ENCODE measurements at regions not wholly inside any gene's neighbourhood (a gene's known extent, or its start where the extent isn't known, plus 50 kb on each side); places are given as distances from the start of the nearest gene placed in this dataset.
"Not testable (repeated sequence)": the region's sequence is repeated elsewhere in the genome, so short reads cannot be mapped to it uniquely, and the experiment has no call there.

DNA sequence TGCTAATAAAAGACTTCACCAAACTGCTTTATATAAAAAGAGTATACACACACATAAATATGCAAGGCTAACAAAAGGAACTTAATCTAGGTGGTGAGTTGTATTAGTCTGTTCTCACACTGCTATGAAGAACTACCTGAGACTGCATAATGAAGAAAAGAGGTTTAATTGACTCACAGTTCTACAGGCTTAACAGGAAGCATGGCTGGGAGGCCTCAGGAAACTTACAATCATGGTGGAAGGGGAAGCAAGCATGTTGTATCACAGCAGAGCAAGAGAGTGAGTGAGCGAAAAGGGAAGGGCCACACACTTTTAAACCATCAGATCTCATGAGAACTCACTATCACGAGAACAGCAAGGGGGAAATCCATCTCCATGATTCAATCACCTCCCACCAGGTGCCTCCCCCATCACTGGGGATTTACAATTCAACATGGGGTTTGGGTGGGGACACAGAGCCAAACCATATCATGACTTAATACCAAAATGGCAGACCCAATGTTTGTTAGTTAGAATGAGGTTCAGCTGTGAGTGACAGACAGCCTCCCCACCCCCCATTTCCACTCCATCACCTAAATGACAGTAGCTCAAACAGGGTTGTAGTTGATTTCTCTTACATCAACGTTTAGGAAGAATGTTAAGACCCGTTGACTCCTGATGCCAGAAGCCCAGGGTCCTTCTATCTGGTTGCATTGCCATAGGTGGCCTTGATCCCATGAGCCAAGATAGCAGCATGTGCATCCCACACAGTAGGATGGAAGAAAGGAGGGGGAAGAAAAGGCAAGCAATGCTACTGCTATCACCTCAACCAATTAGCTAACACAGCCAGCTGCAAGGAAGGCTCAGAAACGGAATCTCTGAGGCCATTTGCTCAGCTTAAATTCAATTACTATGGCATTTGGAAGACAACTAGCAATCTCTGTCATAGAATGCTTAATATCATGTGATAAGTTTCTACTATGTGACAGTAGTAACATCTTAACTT is 77.0 kb downstream of the CCDC71L start:
- DNase-seq (ENCODE audit: low read depth in 2 of 2, low spot score in 1 of 2), result no peak

DNA sequence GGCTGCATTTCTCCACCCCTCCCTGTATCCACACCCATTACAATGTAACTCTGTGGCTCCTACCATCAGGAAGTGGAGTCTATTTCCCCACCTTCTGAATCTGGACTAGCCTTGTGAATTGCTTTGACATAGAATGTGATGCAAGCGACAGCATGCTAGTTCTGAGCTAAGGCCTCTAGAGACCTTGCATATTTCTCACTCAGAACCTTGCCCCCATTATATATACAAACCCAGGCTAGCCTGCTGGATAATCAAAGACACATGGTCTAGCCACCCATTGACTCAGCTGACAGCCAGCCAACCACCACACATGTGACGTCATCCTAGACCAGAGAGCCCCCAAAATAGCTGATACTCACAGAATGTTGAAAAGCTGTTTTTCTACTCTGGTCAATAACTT is 77.9 kb downstream of the CCDC71L start:
- no peak for DNase-seq (ENCODE audit: low read depth in 2 of 2, low spot score in 1 of 2)

GRCh38 chr7:106582365-106582764 is 78.6 kb downstream of the CCDC71L start:
- no peak for DNase-seq (ENCODE audit: low read depth in 2 of 2, low spot score in 1 of 2)

DNA sequence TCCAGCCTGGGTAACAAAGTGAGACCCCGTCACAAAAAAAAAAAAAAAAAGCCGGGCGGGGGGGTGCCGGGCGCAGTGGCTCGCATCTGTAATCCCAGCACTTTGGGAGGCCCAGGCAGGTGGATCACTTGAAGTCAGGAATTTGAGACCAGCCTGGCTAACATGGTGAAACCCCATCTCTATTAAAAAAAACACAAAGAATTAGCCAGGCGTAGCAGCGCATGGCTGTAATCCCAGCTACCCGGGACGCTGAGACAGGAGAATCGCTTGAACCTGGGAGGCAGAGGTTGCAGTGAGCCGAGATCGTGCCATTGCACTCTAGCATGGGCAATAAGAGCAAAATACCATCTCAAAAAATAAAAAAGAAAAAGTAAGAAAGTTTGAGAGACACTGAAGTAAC is 81.9 kb downstream of the CCDC71L start:
- DNase-seq (ENCODE audit: low read depth in 2 of 2, low spot score in 1 of 2), result not testable (repeated sequence)

GRCh38 chr7:106575138-106575823 is 85.7 kb downstream of the CCDC71L start:
- no peak for DNase-seq (ENCODE audit: low read depth in 2 of 2, low spot score in 1 of 2)

GRCh38 chr7:106573738-106574137 is 87.2 kb downstream of the CCDC71L start:
- DNase-seq (ENCODE audit: low read depth in 2 of 2, low spot score in 1 of 2), result no peak

DNA sequence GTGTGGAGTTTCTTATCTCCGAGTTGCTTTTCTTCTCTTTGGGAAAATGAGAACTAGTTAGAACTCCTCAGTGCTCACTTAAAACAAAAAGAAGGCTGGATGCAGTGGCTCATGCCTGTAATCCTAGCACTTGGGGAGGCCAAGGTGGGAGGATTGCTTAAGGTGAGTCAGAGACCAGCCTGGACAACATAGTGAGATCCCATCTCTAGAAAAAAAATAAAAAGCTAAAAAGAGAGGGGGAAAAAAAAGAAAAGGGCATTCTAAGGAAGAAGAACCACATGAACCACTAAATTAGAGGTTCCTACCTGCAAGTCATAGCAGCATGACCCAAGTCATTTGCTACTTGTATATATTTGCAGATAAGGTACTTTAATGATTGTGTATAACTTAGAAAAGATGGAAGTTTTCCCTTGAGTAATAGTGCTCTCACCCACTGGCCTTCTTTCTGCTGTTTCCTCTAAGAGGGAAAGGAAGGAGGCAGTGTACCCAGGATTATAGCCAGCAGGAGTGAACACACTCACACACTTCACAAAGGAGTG is 87.8 kb downstream of the CCDC71L start:
- DNase-seq (ENCODE audit: low read depth in 2 of 2, low spot score in 1 of 2), result no peak

- no peak for DNase-seq (ENCODE audit: low read depth in 2 of 2, low spot score in 1 of 2)
Observed at GRCh38 chr7:106572394-106573124, 88.4 kb downstream of the CCDC71L start.

- DNase-seq (ENCODE audit: low read depth in 2 of 2, low spot score in 1 of 2), result no peak
Observed at GRCh38 chr7:106571563-106571962, 89.4 kb downstream of the CCDC71L start.

DNA sequence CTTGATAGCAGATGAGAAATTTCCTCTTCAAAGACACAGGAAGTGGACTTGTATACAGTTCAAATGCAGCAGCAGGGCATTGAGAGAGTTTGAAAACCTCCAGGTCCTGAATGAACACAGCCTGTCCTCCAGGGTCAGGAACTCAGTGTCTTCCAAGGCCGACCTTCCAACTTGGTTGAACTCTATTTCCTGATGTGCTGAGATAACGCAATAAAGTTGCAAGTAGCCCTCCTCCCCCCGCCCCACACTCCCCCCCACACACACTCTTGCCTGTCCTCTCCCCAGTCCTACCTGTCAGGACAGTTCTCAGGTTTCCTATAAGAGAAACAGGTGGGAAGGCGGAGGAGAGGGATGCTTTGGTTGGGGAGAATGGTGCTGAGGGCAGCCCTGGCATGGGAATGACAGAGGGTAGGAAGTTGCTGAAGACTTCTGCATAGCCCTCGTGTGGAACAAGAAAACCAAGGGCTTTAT is 90.0 kb downstream of the CCDC71L start:
- no peak for DNase-seq (ENCODE audit: low read depth in 2 of 2, low spot score in 1 of 2)

GRCh38 chr7:106570146-106570545 is 90.8 kb downstream of the CCDC71L start:
- no peak for DNase-seq (ENCODE audit: low read depth in 2 of 2, low spot score in 1 of 2)

DNA sequence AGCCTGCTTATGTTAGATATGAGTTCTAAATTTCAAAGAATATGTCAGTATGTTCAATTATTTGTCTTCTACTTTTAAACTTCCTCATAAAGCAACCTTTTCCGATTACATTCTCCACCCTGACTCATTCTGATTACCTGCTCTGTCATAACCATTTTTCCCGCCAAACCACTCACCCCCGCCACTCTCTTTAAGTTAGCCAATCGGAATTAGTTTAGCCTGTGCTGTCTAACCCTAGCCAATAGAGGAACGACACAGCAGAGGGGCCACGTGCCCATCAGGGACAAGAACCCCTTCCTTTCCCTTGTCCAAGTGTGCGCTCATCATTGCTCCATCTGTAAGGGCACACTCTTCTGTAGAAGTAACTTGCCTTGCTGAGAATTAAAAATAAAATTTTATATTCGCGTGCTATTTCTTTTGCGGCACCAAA is 91.4 kb downstream of the CCDC71L start:
- DNase-seq (ENCODE audit: low read depth in 2 of 2, low spot score in 1 of 2), result no peak

DNA sequence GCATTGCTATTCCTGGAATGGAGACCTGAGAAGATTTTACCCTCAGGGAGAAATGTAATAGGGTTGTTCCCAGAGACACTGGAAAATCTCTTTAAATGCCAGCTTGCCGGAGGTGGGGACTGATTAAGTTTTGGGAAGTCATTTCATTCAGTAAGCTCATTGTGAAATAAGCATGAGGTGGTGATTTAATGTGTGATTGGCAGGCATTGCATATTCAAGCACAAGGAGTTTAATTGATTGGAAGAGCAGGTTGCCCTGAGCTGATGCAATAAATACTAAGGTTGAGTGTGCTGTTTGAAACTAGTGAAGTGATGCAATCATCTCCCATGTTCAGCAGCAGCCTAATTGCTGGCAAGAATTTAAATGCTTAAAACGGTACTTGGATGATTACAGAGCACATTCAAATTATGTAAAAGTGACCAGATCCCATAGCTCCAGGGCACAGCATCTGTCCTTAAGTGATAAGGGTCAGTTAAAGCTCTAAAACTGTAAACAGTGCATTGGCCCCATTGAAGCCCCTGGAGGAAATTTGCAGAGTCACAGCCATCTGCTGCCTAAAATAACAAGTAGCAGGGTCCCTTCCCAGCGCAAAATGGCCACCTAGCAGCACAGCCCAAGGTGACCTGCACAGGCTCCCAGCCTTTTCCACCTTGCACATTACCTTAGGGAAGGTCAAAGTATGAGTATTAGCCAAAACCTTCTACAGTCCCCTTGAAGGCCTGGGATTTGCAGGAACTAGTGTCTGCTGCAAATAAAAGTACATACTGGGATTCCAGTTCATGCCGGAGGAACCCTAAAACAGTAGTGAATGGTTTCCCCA is 92.1 kb downstream of the CCDC71L start:
- DNase-seq (ENCODE audit: low read depth in 2 of 2, low spot score in 1 of 2), result no peak

GRCh38 chr7:106568002-106568679 is 92.8 kb downstream of the CCDC71L start:
- DNase-seq (ENCODE audit: low read depth in 2 of 2, low spot score in 1 of 2), result no peak

DNA sequence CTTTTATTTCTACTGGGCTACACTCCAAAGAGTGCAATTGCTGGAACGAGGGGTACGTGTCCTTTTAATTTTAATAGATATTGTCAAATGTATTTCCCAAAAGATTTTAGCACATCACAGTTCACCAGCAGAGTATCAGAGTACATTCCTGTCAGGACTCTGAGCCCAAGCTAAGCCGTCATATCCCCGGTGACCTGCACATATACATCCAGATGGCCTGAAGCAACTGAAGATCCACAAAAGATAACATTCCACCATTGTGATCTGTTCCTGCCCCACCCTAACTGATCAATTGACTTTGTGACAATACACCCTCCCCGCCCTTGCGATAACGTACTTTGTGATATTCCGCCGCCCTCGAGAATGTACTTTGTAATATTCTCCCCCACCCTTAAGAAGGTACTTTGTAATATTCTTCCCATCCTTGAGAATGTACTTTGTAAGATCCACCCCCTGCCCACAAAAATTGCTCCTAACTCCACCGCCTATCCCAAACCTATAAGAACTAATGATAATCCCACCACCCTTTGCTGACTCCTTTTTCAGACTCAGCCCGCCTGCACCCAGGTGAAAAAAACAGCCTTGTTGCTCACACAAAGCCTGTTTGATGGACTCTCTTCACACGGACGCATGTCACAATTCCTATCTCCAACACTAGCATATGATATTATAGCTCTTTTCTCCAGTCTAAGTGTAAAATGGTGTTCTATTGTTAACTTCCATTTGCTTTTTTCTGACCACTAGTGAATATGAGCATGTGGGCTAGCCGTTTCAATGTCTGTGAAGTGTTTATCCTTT is 93.6 kb downstream of the CCDC71L start:
- DNase-seq (ENCODE audit: low read depth in 2 of 2, low spot score in 1 of 2), result not testable (repeated sequence)

DNA sequence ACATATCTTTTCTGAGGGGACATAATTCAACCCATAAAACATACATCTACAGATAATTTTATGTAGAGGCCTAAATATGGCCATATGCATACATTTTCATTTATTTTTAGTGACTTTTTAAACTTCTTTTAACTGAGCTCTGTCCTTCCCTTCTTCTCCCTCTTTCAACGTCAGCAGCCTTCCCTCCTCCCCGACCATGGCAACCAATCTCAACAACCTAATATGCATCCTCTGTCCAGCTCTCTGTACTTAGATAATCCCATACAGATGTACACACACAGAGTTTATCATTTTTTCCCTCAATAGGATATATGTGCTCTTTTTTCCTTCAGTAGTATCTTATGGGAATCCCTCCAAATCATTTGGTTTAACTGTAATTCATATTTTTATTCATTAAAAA is 94.3 kb downstream of the CCDC71L start:
- DNase-seq (ENCODE audit: low read depth in 2 of 2, low spot score in 1 of 2), result no peak

DNA sequence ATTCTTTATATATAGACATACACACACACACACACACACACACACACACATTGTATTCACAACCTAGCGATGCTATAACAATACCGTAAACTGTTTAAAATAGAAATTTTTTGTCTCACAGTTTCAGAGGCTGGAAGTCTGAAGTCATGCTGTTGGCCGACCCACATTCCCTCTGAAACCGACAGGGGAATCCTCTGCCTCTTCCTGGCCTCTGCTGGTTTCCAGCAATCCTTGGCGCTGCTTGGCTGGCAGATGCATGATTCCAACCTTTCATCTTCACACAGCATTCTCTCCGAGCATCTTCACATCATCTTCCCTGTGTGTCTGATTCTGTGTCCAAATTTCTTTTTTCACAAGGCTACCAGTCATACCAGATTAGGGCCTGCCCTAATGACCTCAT is 94.8 kb downstream of the CCDC71L start:
- no peak for DNase-seq (ENCODE audit: low read depth in 2 of 2, low spot score in 1 of 2)

- DNase-seq (ENCODE audit: low read depth in 2 of 2, low spot score in 1 of 2), result no peak
Observed at GRCh38 chr7:106565428-106565827, 95.5 kb downstream of the CCDC71L start.

Measured in stimulated activated CD8-positive, alpha-beta memory T cell treated with anti-CD3 and anti-CD28 coated beads, Interleukin-4, amount 100 ng/mL, for 1 hour (primary cell).